Heart right ventricle (tissue), 16 donors: ENCODE measurements at regions not wholly inside any gene's neighbourhood (a gene's known extent, or its start where the extent isn't known, plus 50 kb on each side); places are given as distances from the start of the nearest gene placed in this dataset.

Source experiments
- ATAC-seq, 8 donors: fragments of 200-7000 bp; cut with Tn5 transposase; one replicate each; pipeline ENCODE4 v1.9.1; 2020; ENCODE audit warnings: mild to moderate bottlenecking in 8 of 8, moderate library complexity in 8 of 8, moderate number of reproducible peaks in 1 of 8
- DNase-seq, 2 donors: peaks; one replicate each; pipeline ENCODE4 v3.0.0-alpha.2; 2020
- H3K27ac ChIP-seq, 10 donors: fragments of 200-600 bp; sonication (generic) in 2 of 10; one replicate each; pipeline versions ENCODE4 v1.5.0 to v1.8.0; 2020 to 2022; ENCODE audit warnings: mild to moderate bottlenecking in 3 of 10
- H3K27me3 ChIP-seq, 7 donors: fragments of 200-600 bp; one replicate each; pipeline ENCODE4 v1.8.0; 2021 to 2022; ENCODE audit warnings: mild to moderate bottlenecking in 2 of 7
- H3K36me3 ChIP-seq, 9 donors: fragments of 200-600 bp; sonication (generic) in 1 of 9; one replicate each; pipeline versions ENCODE4 v1.5.0 to v1.8.0; 2020 to 2022; ENCODE audit warnings: mild to moderate bottlenecking in 2 of 9
- H3K4me1 ChIP-seq, 9 donors: fragments of 200-600 bp; sonication (generic) in 1 of 9; one replicate each; pipeline versions ENCODE4 v1.5.0 to v1.8.0; 2020 to 2022; ENCODE audit warnings: mild to moderate bottlenecking in 4 of 9
- H3K4me3 ChIP-seq, 10 donors: fragments of 200-600 bp; sonication (generic) in 2 of 10; one replicate each; pipeline versions ENCODE4 v1.5.0 to v1.8.0; 2020 to 2022; ENCODE audit warnings: mild to moderate bottlenecking in 7 of 10, moderate library complexity in 2 of 10
- H3K9me3 ChIP-seq, 11 donors: fragments of 200-600 bp in 10 of 11; sonication (generic) in 2 of 11; one replicate each; pipeline versions ENCODE4 v1.5.0 to v1.8.0; 2013 to 2022; ENCODE audit warnings: mild to moderate bottlenecking in 2 of 11, control low read depth in 1 of 11, moderate library complexity in 1 of 11
- CTCF ChIP-seq, 9 donors: fragments of 200-600 bp; sonication (generic) in 2 of 9; IDR thresholded peaks; one replicate each; pipeline versions ENCODE4 v1.5.0 to v1.8.0; 2021 to 2022; ENCODE audit warnings: antibody characterized with exemption in 9 of 9, mild to moderate bottlenecking in 5 of 9, moderate library complexity in 1 of 9
- WGBS, 2 donors: extraction: QIAGEN DNeasy Blood & Tissue Kit; methylation state at CpG; one replicate each; pipeline ENCODE4 v1.1.7; 2013; ENCODE audit warnings: inconsistent platforms in 1 of 2; 5-methylcytosine and 5-hydroxymethylcytosine counted together
- intact Hi-C, 10 donors: fragments of 100-400 bp; cut with DNase I; formaldehyde crosslinking; loops; one replicate each; pipeline versions ENCODE4 v1.11.1 to v1.14.2; 2022
- donor health status: Arrhythmogenic right ventricular cardiomyopathy.
- donor health status: ischemic (EF 13 %, LVEDD 7.1; RV severe dilation, severe dysfunction).
- donor health status: healthy with polysubstance abuse.
- donor health status: DM: no; HTN: yes; CAD: no.
- donor health status: DM: no; HTN: no; CAD: no.
- donor health status: ischemic (EF 25% LVEDD 6.9; RV normal size, moderate dysfunction).
- donor health status: ischemic (EF 25% LVEDD 5.7; RV mildly dilated, moderate dysfunction).
- donor health status: healthy.
- donor health status: DM: yes; HTN: yes; CAD: no.
- donor health status: Ischemic cardiomyopathy.
- donor health status: ischemic (EF 35%, LVEDD 5.7; RV mildly dilated, moderate dysfunction).
- donor health status: nonischemic (EF 11% LVEDD 7.7; RV severe dilation, severe dysfunction).
- donor health status: DM: yes; HTN: yes; CAD: no.
- donor health status: PGD.
- donor health status: ischemic (EF 29% LVEDD 5.4; RV normal size, mild dysfunction).
- donor health status: nonischemic (EF 23%, LVEDD 6.1; RV moderate dilation, normal function).

GRCh38 chr4:84243685-84244084 lies 255.4 kb downstream of the NKX6-1 start:
- peaks cover 0 to 2% (median 0%) of the 10 kb centered on the region in 11 donors for H3K9me3 ChIP-seq
- TF ChIP-seq CTCF (IDR thresholded peaks at IDR 0.05), result no peak
- no peaks in the 10 kb centered on the region for H3K4me1 ChIP-seq
- H3K4me3 ChIP-seq, result no peak overlapping the region
- H3K36me3 ChIP-seq, result no peaks in the 10 kb centered on the region
- DNase-seq, result no peak
- intact Hi-C loops, result no loop called here
- ATAC-seq, result no peak
- H3K27ac ChIP-seq, result no peak overlapping the region
- no peaks in the 10 kb centered on the region for H3K27me3 ChIP-seq
- 91 to 92% methylated on average over 14 of the region's 14 CpGs for WGBS, 2 donors

GRCh38 chr4:84239278-84239845 lies 259.7 kb downstream of the NKX6-1 start:
- no peak for ATAC-seq
- Histone ChIP-seq H3K4me1 (no peaks in the 10 kb centered on the region), H3K9me3 (peaks cover 0 to 10% (median 0%) of the 10 kb centered on the region in 11 donors), H3K27ac (no peak overlapping the region), H3K27me3 (no peaks in the 10 kb centered on the region), H3K36me3 (no peaks in the 10 kb centered on the region), H3K4me3 (no peak overlapping the region)
- intact Hi-C loops, result no loop called here
- 53 to 58% methylated on average over 4 of the region's 4 CpGs for WGBS, 2 donors
- DNase-seq, result no peak
- no peak for TF ChIP-seq CTCF (IDR thresholded peaks at IDR 0.05)

- intact Hi-C loops, result no loop called here
- no peaks in the 10 kb centered on the region for H3K4me1 ChIP-seq
- peaks cover 0 to 10% (median 0%) of the 10 kb centered on the region in 11 donors for H3K9me3 ChIP-seq
- TF ChIP-seq CTCF (IDR thresholded peaks at IDR 0.05), result no peak
- H3K27me3 ChIP-seq, result no peaks in the 10 kb centered on the region
- no peak for DNase-seq
- 63 to 66% methylated on average over 7 of the region's 7 CpGs for WGBS, 2 donors
- no peak for ATAC-seq
- H3K4me3 ChIP-seq, result no peak overlapping the region
- no peaks in the 10 kb centered on the region for H3K36me3 ChIP-seq
- H3K27ac ChIP-seq, result no peak overlapping the region
These were observed 260.6 kb downstream of the NKX6-1 start for GRCh38 chr4:84238247-84239090.

GRCh38 chr4:84237008-84237407 lies 262.1 kb downstream of the NKX6-1 start:
- peaks cover 0 to 10% (median 0%) of the 10 kb centered on the region in 11 donors for H3K9me3 ChIP-seq
- no peak for TF ChIP-seq CTCF (IDR thresholded peaks at IDR 0.05)
- 69 to 70% methylated on average over 4 of the region's 4 CpGs for WGBS, 2 donors
- DNase-seq (no peak), ATAC-seq (no peak)
- no peaks in the 10 kb centered on the region for H3K36me3 ChIP-seq
- no peaks in the 10 kb centered on the region for H3K27me3 ChIP-seq
- intact Hi-C loops, result no loop called here
- H3K4me1 ChIP-seq, result no peaks in the 10 kb centered on the region
- no peak overlapping the region for H3K4me3 ChIP-seq
- H3K27ac ChIP-seq, result no peak overlapping the region
